ENCODE measurements at regions not wholly inside any gene's neighbourhood (a gene's known extent, or its start where the extent isn't known, plus 50 kb on each side); places are given as distances from the start of the nearest gene placed in this dataset.

GRCh38 chr1:213415691-213416380 is 364.8 kb downstream of the RPS6KC1 start:
- Histone ChIP-seq H3K9me3 (replicated peaks; ENCODE audit: insufficient read depth, low read length) (no peaks in the 10 kb centered on the region), H3K4me1 (ENCODE audit: low read length) (no peaks in the 10 kb centered on the region), H3F3A (ENCODE audit: insufficient read depth, low read length) (no peaks in the 10 kb centered on the region), H3K36me3 (replicated peaks; ENCODE audit: insufficient read depth, low read length) (no peaks in the 10 kb centered on the region), H3K9me2 (replicated peaks; ENCODE audit: insufficient read depth, low read length) (no peaks in the 10 kb centered on the region), H3K79me2 (ENCODE audit: low read length) (no peaks in the 10 kb centered on the region), H3K27ac (ENCODE audit: low read length) (no peak overlapping the region), H2AFZ (ENCODE audit: low read length) (no peak overlapping the region), H3K27me3 (replicated peaks; ENCODE audit: insufficient read depth, low read length) (no peaks in the 10 kb centered on the region), H4K20me1 (ENCODE audit: insufficient read depth, low read length) (no peaks in the 10 kb centered on the region), H3K4me3 (ENCODE audit: low read length) (no peak overlapping the region), H3K4me2 (ENCODE audit: low read depth, low read length) (no peak overlapping the region), H3K9ac (ENCODE audit: low read length) (no peak overlapping the region)
- TF ChIP-seq CTCF (IDR thresholded peaks at IDR 0.05; ENCODE audit: low read length), result no peak
- no peak for TF ChIP-seq EZH2phosphoT487 (IDR thresholded peaks at IDR 0.05; ENCODE audit: low read length)
- TF ChIP-seq EZH2 (optimal IDR thresholded peaks at IDR 0.05; ENCODE audit: low read depth, low read length), result no peak
- DNase-seq, result no peak

- H3K9ac ChIP-seq (ENCODE audit: low read length), result no peak overlapping the region
- no peak overlapping the region for H3K4me2 ChIP-seq (ENCODE audit: low read depth, low read length)
- no peak overlapping the region for H3K4me3 ChIP-seq (ENCODE audit: low read length)
- H3K36me3 ChIP-seq (replicated peaks; ENCODE audit: insufficient read depth, low read length), result no peaks in the 10 kb centered on the region
- H3K9me3 ChIP-seq (replicated peaks; ENCODE audit: insufficient read depth, low read length), result no peaks in the 10 kb centered on the region
- DNase-seq, result no peak
- no peaks in the 10 kb centered on the region for H3K79me2 ChIP-seq (ENCODE audit: low read length)
- H4K20me1 ChIP-seq (ENCODE audit: insufficient read depth, low read length), result no peaks in the 10 kb centered on the region
- H3K9me2 ChIP-seq (replicated peaks; ENCODE audit: insufficient read depth, low read length), result no peaks in the 10 kb centered on the region
- no peak for TF ChIP-seq CTCF (IDR thresholded peaks at IDR 0.05; ENCODE audit: low read length)
- no peak for TF ChIP-seq EZH2phosphoT487 (IDR thresholded peaks at IDR 0.05; ENCODE audit: low read length)
- no peak for TF ChIP-seq EZH2 (optimal IDR thresholded peaks at IDR 0.05; ENCODE audit: low read depth, low read length)
- no peaks in the 10 kb centered on the region for H3F3A ChIP-seq (ENCODE audit: insufficient read depth, low read length)
- H3K27ac ChIP-seq (ENCODE audit: low read length), result no peak overlapping the region
- no peak overlapping the region for H2AFZ ChIP-seq (ENCODE audit: low read length)
- H3K27me3 ChIP-seq (replicated peaks; ENCODE audit: insufficient read depth, low read length), result no peaks in the 10 kb centered on the region
- H3K4me1 ChIP-seq (ENCODE audit: low read length), result no peaks in the 10 kb centered on the region
Observed at GRCh38 chr1:213416461-213417224, 365.6 kb downstream of the RPS6KC1 start.

- H3K9me2 ChIP-seq (replicated peaks; ENCODE audit: insufficient read depth, low read length), result no peaks in the 10 kb centered on the region
- no peak overlapping the region for H3K4me2 ChIP-seq (ENCODE audit: low read depth, low read length)
- DNase-seq, result no peak
- no peaks in the 10 kb centered on the region for H3K79me2 ChIP-seq (ENCODE audit: low read length)
- no peaks in the 10 kb centered on the region for H4K20me1 ChIP-seq (ENCODE audit: insufficient read depth, low read length)
- H2AFZ ChIP-seq (ENCODE audit: low read length), result no peak overlapping the region
- no peak overlapping the region for H3K27ac ChIP-seq (ENCODE audit: low read length)
- TF ChIP-seq EZH2phosphoT487 (IDR thresholded peaks at IDR 0.05; ENCODE audit: low read length) (no peak), CTCF (IDR thresholded peaks at IDR 0.05; ENCODE audit: low read length) (no peak), EZH2 (optimal IDR thresholded peaks at IDR 0.05; ENCODE audit: low read depth, low read length) (no peak)
- no peak overlapping the region for H3K4me3 ChIP-seq (ENCODE audit: low read length)
- no peaks in the 10 kb centered on the region for H3K9me3 ChIP-seq (replicated peaks; ENCODE audit: insufficient read depth, low read length)
- no peaks in the 10 kb centered on the region for H3K4me1 ChIP-seq (ENCODE audit: low read length)
- no peaks in the 10 kb centered on the region for H3K27me3 ChIP-seq (replicated peaks; ENCODE audit: insufficient read depth, low read length)
- no peak overlapping the region for H3K9ac ChIP-seq (ENCODE audit: low read length)
- no peaks in the 10 kb centered on the region for H3F3A ChIP-seq (ENCODE audit: insufficient read depth, low read length)
- H3K36me3 ChIP-seq (replicated peaks; ENCODE audit: insufficient read depth, low read length), result no peaks in the 10 kb centered on the region
Observed at GRCh38 chr1:213417225-213417820, 366.3 kb downstream of the RPS6KC1 start.

Measured in MM.1S (cell line).